Fibroblast of skin of left biceps (primary cell): ENCODE measurements at regions not wholly inside any gene's neighbourhood (a gene's known extent, or its start where the extent isn't known, plus 50 kb on each side); places are given as distances from the start of the nearest gene placed in this dataset.
A peak's percentile ranks its signal among the peaks of the same experiment; 100 is the strongest.

Experiments
- DNase-seq, 2 experiments: peaks; one replicate each; pipeline ENCODE4 v3.0.0-alpha.2; 2013; ENCODE audit warnings: low read depth in 2 of 2

DNA sequence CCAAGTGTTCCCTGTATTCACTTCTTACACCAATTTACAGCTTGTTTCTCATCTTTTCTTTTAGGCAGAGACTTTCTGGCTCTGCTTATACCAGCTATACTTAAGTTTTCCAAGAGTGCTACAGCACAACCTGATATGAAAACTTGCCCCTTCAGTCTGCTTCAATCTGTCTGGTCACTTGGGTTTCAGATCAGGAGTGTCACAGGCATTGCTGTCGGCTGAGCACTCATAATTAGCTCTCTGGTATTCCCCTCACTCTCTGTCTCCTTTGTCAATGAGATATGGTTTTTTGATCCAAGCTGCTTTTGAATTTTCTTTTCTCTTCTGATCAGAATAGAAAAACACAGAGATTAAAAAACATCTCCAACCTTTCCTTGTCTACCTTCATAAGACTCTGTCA, 194.9 kb upstream of the UMPS start:
- no peak for DNase-seq

DNA sequence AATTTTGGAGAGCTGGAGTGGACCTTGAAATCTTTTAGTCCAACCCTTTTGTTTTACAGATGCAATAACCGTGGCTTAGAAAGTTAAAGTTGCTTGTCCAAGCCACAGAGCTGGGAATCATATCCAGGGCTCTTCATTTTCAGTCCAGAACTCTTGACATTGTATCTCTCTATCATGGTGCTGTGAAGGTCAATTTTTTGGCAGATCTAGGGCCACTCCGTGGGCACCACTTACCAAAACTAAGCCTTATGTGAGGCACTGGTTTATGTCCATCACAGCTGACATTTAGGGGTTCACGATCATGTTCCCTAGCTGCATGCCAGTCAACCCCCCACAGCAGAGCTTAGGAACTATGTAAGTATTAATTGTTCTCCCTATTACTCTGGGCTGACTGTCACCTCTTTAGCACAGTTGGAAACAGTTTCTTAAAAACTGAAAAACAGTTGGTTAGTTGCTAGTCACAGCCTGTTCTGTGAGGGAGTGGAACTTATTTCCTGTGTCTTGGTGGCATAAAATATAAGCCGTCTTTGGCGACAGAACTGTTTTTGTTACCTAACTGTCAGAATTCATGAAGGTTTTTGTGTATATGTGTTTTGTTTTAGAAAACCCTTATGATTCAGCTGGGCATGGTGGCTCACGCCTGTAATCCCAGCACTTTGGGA, 189.6 kb upstream of the UMPS start:
- no peak for DNase-seq

DNA sequence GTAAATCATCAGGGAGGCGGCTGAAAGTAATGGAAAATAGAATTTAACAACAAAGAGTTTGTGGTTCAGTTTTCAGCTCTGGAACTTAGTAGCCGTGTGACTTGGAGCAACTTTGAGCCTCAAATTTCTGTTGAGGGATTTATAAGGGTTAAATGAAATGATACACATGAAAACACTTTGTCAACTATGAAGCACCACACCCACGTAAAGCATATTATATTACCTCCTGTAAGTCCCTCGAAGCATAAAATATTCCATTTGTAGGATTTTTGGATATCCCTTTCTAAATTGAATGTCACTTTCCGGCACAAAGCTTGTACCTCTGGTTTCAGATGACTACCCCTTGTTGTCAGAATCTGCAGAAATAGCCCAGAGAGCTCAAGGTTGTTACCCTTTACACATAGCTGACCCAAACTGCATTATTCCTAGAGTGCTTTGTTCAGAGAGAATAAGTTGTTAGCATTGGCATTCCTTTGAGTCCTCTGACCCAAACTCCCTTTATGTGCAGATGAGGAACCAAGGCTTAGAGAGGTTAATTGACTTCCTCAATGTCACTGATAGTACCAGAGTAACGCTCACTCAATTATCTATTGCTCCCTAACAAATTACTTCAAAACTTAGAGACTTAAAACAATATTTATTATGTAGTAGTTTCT, 187.9 kb upstream of the UMPS start:
- no peak for DNase-seq

DNA sequence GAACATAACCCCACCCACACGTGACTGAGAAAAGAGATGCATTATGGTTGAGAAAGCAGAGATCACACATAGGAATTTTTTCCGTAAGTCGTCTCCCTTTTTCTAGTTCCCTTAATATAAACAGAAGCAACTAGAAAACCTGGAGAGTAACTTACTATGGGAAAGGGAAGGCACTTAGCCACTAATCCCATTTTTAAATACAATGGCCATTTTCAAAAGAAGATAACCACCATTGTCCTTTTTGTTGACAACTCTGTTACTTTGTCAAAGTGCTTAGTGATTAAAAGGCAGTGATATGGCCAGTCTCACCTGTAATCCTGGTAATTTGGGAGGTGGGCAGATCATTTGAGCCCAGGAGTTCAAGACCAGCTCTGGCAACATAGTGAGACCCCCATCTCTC, 184.4 kb upstream of the UMPS start:
- no peak for DNase-seq

DNA sequence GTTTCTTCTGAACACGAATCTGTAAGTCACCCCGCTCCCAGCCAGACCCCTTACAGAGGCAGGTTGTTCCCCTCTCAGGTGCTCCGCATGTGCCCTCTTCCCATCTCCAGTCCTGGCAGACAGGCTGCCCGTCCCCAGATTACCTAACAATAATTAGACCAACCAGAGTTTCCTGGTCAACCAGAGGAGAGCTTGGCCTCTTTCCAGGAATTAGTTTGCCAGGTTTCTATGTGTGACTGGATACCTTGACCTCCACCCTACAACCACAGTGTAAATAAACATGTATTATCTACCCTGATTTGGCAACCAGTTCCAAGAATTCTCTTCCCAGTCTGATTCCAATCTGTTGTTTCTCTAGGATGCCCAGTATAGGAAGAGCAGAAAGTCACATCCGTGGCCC, 178.0 kb upstream of the UMPS start:
- DNase-seq = no peak

DNA sequence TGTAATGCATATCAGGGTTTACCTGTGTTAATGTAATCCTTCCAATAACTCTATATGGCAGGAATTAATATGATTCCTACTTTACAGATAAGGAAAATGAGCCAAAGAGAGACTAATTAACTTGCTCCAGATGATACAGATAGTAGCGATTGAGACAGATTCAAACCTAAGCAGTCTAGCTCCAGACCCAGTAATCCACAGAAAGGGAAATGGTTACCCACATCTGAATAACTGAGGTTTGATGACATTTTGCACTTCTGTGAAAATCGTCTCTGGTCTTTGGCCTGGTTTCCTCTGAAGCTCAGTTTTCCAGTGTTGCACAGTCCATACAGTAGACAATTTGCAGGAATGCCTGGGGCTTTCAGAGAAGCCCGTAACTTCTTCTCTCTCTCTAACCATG, 177.1 kb upstream of the UMPS start:
- no peak for DNase-seq

DNA sequence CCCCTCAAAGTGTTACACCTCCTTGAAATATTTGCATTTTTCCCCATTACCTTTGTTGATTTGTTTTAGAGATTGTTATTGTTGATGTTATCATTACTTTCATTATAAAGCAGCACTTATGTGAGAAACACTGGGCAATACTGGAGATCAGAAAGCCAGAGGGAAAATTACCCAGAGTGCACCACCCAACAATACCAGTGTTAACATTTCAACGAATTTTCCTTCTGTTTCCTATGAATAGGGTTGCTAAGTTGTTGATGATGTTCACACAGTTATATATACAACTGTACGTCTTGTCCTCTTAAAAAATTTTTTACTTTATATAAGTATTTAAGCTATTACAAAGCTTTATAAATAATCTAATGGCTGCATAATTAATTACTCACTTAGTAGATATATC, 173.6 kb upstream of the UMPS start:
- DNase-seq = no peak

DNA sequence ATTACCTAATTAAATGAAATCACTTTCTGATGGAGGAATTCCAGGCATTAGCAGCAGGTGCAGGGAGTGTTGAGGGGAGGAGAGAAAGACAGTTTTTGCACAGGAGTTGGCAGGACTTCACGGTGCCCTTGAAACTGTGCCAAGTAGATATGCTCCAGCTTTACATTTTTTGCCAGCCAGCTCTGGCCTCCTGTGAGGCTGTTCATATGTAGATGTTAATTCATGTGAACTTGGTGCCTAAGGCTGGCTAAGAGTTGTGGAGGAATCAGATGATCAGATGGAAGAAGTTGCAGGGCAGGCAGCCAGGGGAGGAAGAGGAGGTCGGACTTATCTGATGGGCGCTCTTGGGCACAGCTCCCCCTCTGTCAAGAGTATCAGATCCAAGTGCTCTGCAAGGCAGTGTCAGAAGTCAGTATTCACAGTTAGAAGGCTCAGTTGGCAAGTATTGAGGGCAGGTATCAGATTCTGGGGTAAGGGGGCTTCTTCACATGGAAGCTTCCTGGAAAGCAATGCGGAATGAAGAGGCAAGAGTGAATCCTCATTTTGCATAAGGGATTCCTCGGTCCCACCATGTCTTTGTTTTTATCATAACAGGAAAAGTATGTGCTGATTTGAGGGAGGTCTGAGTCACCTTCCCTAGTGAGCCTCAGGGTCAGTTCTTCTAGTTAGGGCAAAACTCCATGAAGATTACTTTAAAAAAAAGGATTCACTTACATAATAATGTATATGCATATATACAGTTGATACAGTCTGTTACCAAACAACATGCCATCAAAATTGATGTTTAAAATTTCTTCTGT, 172.6 kb upstream of the UMPS start:
- peak; percentile 23 to 29 for DNase-seq

DNA sequence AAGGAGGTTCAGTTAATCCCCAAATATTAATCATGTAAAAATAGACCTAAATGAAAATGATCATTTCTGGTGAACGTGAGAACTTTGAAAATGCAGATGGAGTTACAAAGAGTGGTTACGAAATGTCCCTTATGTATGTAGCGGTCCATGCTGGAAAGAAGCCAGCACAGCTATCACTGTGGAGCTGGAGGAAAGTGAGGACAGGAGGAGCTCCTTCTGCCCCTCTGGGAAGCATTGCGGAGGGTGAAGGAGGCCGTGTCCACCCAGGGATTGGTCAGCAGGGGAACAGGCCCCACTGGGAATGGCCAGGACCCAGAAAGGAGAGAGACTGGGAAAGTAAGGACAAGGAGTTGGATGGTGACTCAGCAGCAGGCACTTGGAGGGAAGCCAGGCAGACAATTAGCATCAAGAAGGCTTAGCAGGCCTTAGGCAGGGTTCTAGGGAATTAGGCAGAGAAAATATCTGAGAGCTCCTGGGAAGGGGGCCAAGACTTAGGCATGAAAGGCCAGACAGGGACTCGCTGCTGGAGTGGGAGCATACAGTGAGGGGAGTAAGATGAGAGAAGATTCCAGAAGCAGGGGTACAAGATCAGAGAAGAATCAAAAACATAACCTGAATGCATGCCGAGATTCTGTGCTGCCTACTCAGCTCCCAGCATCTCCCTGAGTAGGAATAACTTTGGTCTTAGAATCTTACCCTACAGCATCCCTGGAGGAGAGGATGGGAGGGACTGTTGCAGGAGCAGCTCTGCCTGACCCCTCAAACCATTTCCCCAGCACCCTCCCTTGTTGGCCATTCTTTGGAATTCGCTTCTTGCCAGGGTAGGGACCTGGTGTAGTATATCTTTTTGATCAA, 171.0 kb upstream of the UMPS start:
- peak; percentile 93 to 95 for DNase-seq

DNA sequence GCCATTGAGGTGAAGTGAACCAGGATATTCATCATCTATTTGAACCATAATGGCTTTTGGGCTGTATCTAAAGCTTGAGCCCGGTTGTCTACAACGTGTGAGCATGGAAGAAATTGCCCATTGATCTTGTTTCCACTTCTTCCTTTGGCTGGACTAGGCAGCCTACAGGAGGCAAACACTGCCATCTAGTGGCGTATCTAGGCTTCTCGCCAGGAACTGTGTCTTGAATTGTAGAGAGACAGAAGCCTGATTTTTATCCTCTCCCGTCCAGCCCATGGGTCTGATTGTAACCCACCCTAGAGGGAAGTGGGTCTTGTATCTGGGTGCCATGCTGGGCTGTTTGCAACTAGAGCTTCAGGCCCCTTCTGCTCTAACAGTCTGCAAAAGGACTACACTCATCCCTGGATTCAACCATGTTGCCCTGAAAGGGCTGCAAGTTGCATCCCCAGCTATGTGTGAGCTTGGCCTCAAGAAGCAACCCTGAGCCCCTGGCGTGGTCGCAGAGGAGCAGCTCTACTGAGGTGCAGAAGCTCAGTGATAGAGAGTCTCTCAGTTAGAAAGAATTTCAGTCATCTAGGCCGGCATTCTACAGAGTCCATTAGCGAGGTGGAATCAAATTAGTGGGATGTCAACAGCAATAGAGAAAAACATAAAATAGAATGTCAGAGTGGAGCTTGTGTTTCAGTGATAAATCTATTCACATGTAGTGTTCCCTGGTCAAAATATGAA, 170.2 kb upstream of the UMPS start:
- peak; percentile 57 to 61 for DNase-seq

DNA sequence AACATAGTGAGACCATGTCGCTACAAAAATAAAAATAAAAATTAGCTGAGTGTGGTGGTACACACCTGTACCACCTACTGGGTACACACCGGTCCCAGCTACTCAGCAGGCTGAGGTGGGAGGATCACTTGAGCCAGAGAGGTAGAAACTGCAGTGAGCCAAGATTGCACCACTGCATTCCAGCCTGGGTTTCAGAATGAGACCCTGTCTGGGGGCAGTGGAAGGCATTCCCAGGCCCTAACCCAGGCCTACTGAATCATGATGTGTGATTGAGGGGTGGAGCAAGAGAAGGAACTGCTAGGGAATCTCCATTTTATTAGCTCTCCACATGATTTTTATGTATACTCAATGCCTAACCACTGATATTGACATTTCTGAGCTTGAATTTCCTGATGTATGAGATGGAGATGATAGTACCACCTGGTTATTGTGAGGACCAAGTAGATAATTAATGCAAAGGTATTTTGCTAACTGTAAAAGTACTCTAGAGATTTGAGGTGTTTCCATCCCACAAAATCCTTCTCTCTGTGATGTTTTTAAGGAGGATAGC, 169.5 kb upstream of the UMPS start:
- DNase-seq = no peak

DNA sequence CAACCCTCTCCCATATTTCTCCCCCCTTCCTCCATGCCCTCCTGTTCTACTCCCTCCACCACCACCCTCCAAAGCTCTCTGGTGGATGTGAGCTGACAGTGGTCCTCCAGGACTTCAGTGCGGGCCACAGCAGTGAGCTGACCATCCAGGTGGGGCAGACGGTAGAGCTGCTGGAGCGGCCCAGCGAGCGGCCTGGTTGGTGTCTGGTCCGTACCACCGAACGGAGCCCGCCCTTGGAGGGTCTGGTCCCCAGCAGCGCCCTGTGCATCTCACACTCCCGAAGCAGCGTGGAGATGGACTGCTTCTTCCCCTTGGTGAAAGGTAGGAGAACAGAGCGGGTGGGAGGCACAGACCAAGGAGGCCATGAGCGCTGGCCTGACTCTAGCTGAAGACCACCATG, 167.5 kb upstream of the UMPS start:
- DNase-seq = no peak

DNA sequence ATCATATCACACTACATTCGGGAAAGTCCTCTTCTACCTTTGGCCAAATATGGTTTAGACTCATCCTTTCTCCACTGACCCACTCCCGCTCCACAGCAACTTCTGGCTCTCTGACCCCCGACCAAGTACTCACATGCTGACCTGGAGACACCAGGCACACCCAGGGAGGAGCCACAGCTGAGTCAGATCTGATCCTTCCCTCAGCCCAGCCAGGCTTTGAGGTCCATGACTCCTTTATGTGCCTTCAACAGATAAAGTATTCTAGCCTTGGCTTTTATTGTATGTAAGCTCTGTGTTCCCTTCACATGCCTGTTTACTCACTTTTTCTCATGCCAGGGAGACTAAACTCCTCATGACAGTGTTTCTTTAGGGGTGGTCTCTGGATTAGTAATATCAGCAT, 166.9 kb upstream of the UMPS start:
- DNase-seq = no peak

DNA sequence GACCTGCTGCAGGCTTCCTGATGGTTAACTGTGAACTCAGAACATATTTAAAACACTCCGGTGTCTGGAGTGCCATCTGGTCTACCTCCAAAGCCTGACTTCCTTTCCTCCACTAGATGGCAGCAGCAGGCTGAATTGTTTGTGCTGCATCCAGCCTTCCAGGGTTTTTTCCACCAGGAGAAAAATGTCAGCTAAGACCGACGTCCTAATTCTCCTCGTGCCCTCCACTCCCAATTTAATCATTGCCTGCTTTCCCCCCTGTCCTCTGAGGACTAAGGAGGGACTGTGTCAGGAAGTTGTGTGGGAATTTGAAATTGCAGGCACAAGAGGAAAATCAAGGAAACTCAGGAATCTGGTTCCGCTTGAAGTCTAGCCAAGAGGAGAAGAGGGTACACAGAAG, 165.2 kb upstream of the UMPS start:
- DNase-seq = peak; percentile 23 to 49

DNA sequence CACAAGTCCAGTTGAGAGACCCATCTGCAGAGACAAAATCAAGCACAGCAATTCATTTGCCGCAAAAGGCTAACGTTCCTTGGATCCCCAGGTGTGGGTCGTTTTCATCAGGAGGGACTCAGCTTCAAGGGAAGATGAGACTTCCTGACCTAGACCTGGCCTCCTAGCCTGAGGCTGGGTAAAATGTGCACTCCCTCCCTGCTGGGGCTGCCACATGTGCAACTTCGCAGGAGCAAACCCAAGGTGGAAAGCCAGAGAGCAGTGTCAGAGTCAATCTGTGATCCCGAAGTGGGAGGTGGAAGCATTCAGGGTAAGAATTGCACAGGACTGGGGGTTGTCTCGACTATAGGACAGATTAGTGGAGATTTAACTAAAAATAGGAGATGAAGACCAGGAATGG, 164.7 kb upstream of the UMPS start:
- DNase-seq = no peak

DNA sequence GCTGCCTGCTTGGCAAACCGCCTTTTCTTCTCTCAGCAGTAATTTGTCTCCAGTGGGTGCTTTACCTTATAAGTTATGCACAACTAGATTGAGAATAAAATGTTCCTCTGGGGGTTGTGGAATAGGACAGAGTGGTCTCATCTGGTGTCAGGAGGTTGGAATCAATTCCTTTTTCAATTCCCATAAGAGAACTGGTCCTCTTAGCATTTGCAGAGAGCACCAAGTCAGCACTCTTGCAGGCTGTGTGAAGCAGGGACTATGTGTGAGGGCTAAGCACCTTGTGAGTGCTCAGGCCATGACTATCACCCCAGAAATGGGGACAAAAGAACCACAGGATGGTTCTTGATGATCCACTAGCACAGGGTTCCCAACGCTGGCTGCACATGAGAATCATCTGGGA, 163.6 kb upstream of the UMPS start:
- DNase-seq = no peak

DNA sequence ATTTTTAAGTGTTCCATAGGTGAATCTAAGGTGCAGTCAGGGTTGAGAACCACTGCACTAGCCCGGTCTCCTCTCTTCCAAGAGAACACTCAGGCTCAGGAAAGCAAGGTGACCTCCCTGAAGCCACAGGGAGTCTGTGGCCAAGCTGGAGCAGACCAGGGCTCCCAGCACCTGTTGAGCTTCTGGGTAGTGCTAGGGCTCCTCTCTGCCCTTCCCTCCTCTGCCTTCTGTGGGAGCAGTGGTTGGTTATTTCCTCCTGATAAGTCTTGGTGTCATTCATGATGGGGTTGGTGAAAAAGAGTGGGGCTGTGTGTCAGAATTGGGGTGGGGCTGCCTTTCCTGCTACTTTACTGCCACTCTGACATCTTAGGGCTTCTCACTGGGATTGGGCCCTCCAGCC, 163.1 kb upstream of the UMPS start:
- DNase-seq = no peak

DNA sequence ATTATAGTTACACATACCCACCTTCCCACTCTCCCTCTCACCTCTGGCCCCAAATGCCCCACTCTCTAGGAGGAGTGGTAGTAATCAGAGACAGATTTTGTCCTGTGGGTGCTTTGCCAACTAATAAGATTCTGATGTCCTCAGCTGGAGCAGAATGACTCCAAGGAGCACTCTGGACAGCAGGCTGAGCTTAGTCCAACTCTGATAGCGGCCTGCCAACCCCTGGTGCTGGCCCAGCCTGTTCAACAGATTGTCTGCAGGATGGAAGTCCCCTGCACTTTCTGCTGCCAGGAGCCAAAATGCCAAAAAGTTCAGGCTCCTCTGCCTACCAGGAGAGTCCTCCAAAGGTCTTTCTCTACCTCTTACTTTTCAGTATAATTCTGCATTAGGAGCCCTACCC, 160.5 kb upstream of the UMPS start:
- DNase-seq = no peak

DNA sequence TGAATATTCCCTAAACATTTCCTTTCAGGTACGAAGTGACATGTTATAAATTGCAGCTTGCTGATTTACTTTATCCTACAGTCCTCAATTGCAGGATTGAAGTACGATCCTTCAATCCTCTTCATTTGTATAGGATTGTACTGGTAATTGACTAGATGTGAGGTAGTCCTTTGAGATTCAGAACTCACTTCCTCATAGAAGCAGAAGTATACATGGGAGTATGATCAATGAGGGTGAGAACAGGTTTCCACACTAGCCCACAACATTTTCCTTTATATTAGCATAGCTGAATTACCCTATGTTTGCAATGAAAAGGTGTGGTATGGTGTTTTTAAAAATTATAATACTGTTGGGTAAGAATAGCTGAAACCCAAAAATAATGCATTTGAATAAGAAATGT, 160.0 kb upstream of the UMPS start:
- DNase-seq = no peak

DNA sequence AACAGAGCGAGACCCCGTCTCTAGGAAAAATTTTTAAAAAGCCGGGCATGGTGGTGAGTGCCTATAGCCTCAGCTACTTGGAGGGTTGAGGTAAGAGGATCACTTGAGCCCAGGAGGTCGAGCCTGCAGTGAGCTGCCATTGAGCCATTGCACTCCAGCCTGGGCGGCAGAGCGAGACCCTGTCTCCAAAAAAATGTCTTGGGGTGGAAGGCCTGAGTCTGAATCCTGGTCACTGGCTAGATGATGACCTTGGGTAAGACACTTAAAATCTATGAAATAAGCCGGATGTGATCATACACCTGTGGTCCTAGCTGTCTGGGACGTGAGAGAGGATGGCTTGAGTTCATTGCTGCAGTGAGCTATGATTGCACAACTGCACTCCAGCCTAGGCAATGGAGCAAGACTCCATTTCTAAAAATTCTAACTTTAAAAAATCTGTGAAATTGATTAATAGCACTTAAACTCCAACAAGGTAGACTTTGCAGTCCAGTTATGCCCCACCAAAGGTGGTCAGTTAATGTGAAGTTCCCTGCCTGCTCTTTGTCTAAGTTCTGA, 157.3 kb upstream of the UMPS start:
- DNase-seq = no peak

DNA sequence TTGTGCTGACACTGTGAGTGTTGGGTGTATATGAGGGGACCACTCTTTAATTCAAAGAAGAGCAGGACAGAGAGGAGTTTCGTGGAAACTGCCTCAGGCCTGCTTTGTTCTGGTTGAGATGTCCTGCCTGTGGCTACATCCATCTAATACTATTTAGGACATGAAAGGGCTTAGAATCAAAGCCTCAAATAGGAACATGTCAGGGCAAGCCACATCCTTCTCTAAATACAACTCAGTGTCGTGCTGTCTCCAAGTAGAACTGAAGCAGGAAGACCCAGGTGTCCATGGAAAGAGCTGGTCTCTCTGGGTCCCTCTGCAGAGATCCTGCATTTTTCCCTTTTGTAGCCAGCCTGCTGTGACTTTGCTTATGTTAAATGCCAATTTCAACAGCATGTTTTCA, 156.2 kb upstream of the UMPS start:
- DNase-seq = no peak
